Ascending aorta (tissue), 2 donors: ENCODE measurements at regions not wholly inside any gene's neighbourhood (a gene's known extent, or its start where the extent isn't known, plus 50 kb on each side); places are given as distances from the start of the nearest gene placed in this dataset.
"Not testable (repeated sequence)": the region's sequence is repeated elsewhere in the genome, so short reads cannot be mapped to it uniquely, and the experiment has no call there.

Experiments
- DNase-seq, 2 donors: peaks; one replicate each; pipeline ENCODE4 v3.0.0-alpha.2; 2019; ENCODE audit warnings: low spot score in 2 of 2
- H3K27ac ChIP-seq, 2 donors: fragments of 200-600 bp; sonication (generic); one replicate each; pipeline ENCODE4 v1.5.1; 2016 to 2017; ENCODE audit warnings: mild to moderate bottlenecking in 1 of 2
- H3K27me3 ChIP-seq: fragments of 200-600 bp; sonication (generic); one replicate; pipeline ENCODE4 v1.5.1; 2017
- H3K36me3 ChIP-seq, 2 donors: fragments of 200-600 bp; sonication (generic); one replicate each; pipeline ENCODE4 v1.5.1; 2016
- H3K4me1 ChIP-seq, 2 donors: fragments of 200-600 bp; sonication (generic); one replicate each; pipeline ENCODE4 v1.5.1; 2016 to 2017; ENCODE audit warnings: mild to moderate bottlenecking in 1 of 2
- H3K4me3 ChIP-seq, 2 donors: fragments of 200-600 bp; sonication (generic); one replicate each; pipeline ENCODE4 v1.5.1; 2016 to 2017; ENCODE audit warnings: mild to moderate bottlenecking in 1 of 2
- H3K9me3 ChIP-seq, 2 donors: fragments of 200-600 bp; sonication (generic); one replicate each; pipeline ENCODE4 v1.5.1; 2016
- CTCF ChIP-seq, 3 experiments: fragments of 200-600 bp in 2 of 3; fragments of 450-650 bp in 1 of 3; sonication (generic) in 2 of 3; IDR thresholded peaks; one replicate each; pipeline ENCODE4 v1.5.1; 2016 to 2019; ENCODE audit warnings: antibody characterized with exemption in 3 of 3, mild to moderate bottlenecking in 1 of 3, moderate library complexity in 1 of 3
- intact Hi-C: fragments of 100-400 bp; cut with DNase I; formaldehyde crosslinking; loops from one replicate; pipeline ENCODE4 v1.15.1; 2023

GRCh38 chr12:59111851-59112250 lies 191.5 kb upstream of the LRIG3 start:
- intact Hi-C loops: loop anchor here (10.0 kb wide), 1 partner anchor 697 kb away; no protein-coding TSS in a partner anchor
- no peak overlapping the region for H3K27ac ChIP-seq
- no peaks in the 10 kb centered on the region for H3K9me3 ChIP-seq
- no peak for TF ChIP-seq CTCF (IDR thresholded peaks at IDR 0.05)
- H3K4me3 ChIP-seq: no peak overlapping the region
- H3K4me1 ChIP-seq: no peaks in the 10 kb centered on the region
- DNase-seq: no peak
- H3K27me3 ChIP-seq: no peaks in the 10 kb centered on the region
- H3K36me3 ChIP-seq: no peaks in the 10 kb centered on the region

GRCh38 chr12:59108516-59108915 lies 188.2 kb upstream of the LRIG3 start:
- H3K4me3 ChIP-seq, H3K9me3 ChIP-seq, H3K4me1 ChIP-seq, H3K27ac ChIP-seq, H3K27me3 ChIP-seq, DNase-seq, H3K36me3 ChIP-seq, intact Hi-C loops: not testable (repeated sequence)

- H3K36me3 ChIP-seq: no peaks in the 10 kb centered on the region
- DNase-seq: no peak
- H3K4me3 ChIP-seq: no peak overlapping the region
- H3K27ac ChIP-seq: no peak overlapping the region
- H3K9me3 ChIP-seq: no peaks in the 10 kb centered on the region
- H3K27me3 ChIP-seq: no peaks in the 10 kb centered on the region
- no peak for TF ChIP-seq CTCF (IDR thresholded peaks at IDR 0.05)
- intact Hi-C loops: no loop called here
- no peaks in the 10 kb centered on the region for H3K4me1 ChIP-seq
Measured at GRCh38 chr12:59100585-59100984, 180.3 kb upstream of the LRIG3 start.

- no peaks in the 10 kb centered on the region for H3K4me1 ChIP-seq
- no peak overlapping the region for H3K4me3 ChIP-seq
- no peak for TF ChIP-seq CTCF (IDR thresholded peaks at IDR 0.05)
- intact Hi-C loops: no loop called here
- DNase-seq: no peak
- H3K9me3 ChIP-seq: no peaks in the 10 kb centered on the region
- no peak overlapping the region for H3K27ac ChIP-seq
- H3K27me3 ChIP-seq: no peaks in the 10 kb centered on the region
- no peaks in the 10 kb centered on the region for H3K36me3 ChIP-seq
Measured at GRCh38 chr12:59097876-59098275, 177.6 kb upstream of the LRIG3 start.

GRCh38 chr12:59096246-59096645 lies 175.9 kb upstream of the LRIG3 start:
- H3K36me3 ChIP-seq: no peaks in the 10 kb centered on the region
- H3K4me3 ChIP-seq: no peak overlapping the region
- no peaks in the 10 kb centered on the region for H3K9me3 ChIP-seq
- intact Hi-C loops: no loop called here
- H3K27ac ChIP-seq: no peak overlapping the region
- no peak for DNase-seq
- no peaks in the 10 kb centered on the region for H3K4me1 ChIP-seq
- no peak for TF ChIP-seq CTCF (IDR thresholded peaks at IDR 0.05)
- no peaks in the 10 kb centered on the region for H3K27me3 ChIP-seq

- Histone ChIP-seq H3K27ac (no peak overlapping the region), H3K36me3 (no peaks in the 10 kb centered on the region), H3K4me3 (no peak overlapping the region), H3K4me1 (no peaks in the 10 kb centered on the region), H3K9me3 (no peaks in the 10 kb centered on the region), H3K27me3 (no peaks in the 10 kb centered on the region)
- TF ChIP-seq CTCF (IDR thresholded peaks at IDR 0.05): no peak
- intact Hi-C loops: no loop called here
- DNase-seq: no peak
Measured at GRCh38 chr12:59093073-59093772, 172.9 kb upstream of the LRIG3 start.
